NT2/D1 (cell line): ENCODE measurements at regions not wholly inside any gene's neighbourhood (a gene's known extent, or its start where the extent isn't known, plus 50 kb on each side); places are given as distances from the start of the nearest gene placed in this dataset.

Experiments used
- SUZ12 ChIP-seq: IDR thresholded peaks from 2 replicates; pipeline ENCODE4 v1.6.1; 2011; ENCODE audit not compliant: insufficient read length, insufficient read depth; ENCODE audit errors: extremely low read depth
- YY1 ChIP-seq: IDR thresholded peaks from 2 replicates; pipeline ENCODE4 v1.6.1; 2011; ENCODE audit not compliant: insufficient read length, insufficient read depth
- ZNF274 ChIP-seq: IDR thresholded peaks from 2 replicates; pipeline ENCODE4 v1.6.1; 2011; ENCODE audit warnings: mild to moderate bottlenecking, low read depth, low read length

GRCh38 chr9:135346438-135347050 lies 133.0 kb upstream of the PPP1R26 start:
- TF ChIP-seq YY1 (no peak), ZNF274 (no peak), SUZ12 (no peak)
